Keratinocyte (primary cell): ENCODE measurements at regions not wholly inside any gene's neighbourhood (a gene's known extent, or its start where the extent isn't known, plus 50 kb on each side); places are given as distances from the start of the nearest gene placed in this dataset.

Source experiments
- EZH2 ChIP-seq: IDR thresholded peaks from one replicate; pipeline ENCODE4 v1.6.1; 2012; ENCODE audit warnings: inconsistent platforms, mild to moderate bottlenecking, low read length, moderate library complexity
- TF ChIP-seq, protein P1 (sequence below), 3 experiments: IDR thresholded peaks in 1 of 3; conservative IDR thresholded peaks in 1 of 3; optimal IDR thresholded peaks in 1 of 3; 2 replicates in 2 of 3; 3 replicates in 1 of 3; pipeline versions ENCODE3 to v1.5.1; 2011; ENCODE audit warnings: low read length in 3 of 3, mild to moderate bottlenecking in 3 of 3, moderate library complexity in 2 of 3, control low read depth in 1 of 3, inconsistent platforms in 1 of 3; ENCODE audit not compliant: insufficient read depth in 2 of 3; ENCODE audit errors: extremely low read depth in 1 of 3

DNA sequence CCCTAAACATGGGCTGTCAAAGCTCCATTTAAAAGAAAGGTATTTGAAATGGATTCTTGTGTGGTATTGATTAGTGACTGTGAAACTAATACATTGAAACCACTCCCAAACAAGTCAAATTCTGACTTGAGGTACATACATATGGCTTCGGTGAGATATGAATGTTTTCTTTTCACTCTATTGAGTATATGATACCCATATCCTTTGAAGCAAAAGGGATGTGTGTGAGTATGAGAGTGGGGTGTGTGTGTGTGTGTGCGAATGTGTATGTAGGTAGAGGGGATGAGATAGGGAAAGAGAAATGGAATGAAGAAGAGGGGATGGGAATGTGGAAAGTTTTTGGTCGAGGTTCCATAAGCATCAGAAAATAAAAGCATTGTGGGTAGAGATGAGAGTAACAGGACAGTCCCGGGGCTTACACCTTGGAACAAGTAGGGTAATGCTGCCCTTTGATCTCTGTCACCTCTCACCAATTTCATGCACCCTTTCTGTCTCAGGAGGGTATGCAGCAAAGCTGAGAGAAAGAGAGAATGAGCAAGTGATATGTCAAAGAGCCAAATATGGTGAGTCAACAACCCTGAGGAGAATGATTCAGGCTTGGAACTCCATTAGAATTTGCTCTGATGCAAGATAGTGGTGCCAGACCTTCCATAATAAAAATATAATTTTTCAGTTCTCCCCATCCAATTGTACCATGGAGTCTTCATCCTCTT lies 64.0 kb upstream of the ZEB2 start:
- TF ChIP-seq, protein P1, sequence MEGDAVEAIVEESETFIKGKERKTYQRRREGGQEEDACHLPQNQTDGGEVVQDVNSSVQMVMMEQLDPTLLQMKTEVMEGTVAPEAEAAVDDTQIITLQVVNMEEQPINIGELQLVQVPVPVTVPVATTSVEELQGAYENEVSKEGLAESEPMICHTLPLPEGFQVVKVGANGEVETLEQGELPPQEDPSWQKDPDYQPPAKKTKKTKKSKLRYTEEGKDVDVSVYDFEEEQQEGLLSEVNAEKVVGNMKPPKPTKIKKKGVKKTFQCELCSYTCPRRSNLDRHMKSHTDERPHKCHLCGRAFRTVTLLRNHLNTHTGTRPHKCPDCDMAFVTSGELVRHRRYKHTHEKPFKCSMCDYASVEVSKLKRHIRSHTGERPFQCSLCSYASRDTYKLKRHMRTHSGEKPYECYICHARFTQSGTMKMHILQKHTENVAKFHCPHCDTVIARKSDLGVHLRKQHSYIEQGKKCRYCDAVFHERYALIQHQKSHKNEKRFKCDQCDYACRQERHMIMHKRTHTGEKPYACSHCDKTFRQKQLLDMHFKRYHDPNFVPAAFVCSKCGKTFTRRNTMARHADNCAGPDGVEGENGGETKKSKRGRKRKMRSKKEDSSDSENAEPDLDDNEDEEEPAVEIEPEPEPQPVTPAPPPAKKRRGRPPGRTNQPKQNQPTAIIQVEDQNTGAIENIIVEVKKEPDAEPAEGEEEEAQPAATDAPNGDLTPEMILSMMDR (optimal IDR thresholded peaks at IDR 0.05 in 1 of 3, IDR thresholded peaks at IDR 0.05 in 1 of 3, conservative IDR thresholded peaks at IDR 0.05 in 1 of 3; ENCODE audit: extremely low read depth in 1 of 3, insufficient read depth in 2 of 3, low read length in 3 of 3) = no peak
- no peak for TF ChIP-seq EZH2
